Spinal cord (tissue), 9 donors: ENCODE measurements at regions not wholly inside any gene's neighbourhood (a gene's known extent, or its start where the extent isn't known, plus 50 kb on each side); places are given as distances from the start of the nearest gene placed in this dataset.
"Not testable (repeated sequence)": the region's sequence is repeated elsewhere in the genome, so short reads cannot be mapped to it uniquely, and the experiment has no call there.

Source experiments
- DNase-seq, 6 donors: peaks; one replicate each; pipeline versions ENCODE4 v3.0.0 to v3.0.0-alpha.2; 2013 to 2015; ENCODE audit warnings: low spot score in 6 of 6, low read depth in 4 of 6
- H3K27ac ChIP-seq: one replicate; pipeline ENCODE4 v1.5.1; 2013; ENCODE audit warnings: low read depth, low read length, control low read depth
- H3K27me3 ChIP-seq: one replicate; pipeline ENCODE4 v1.6.1; 2013; ENCODE audit warnings: low read length; ENCODE audit not compliant: control insufficient read depth, insufficient read depth
- H3K36me3 ChIP-seq: one replicate; pipeline ENCODE4 v1.6.1; 2013; ENCODE audit warnings: low read length; ENCODE audit not compliant: control insufficient read depth, insufficient read depth
- H3K4me1 ChIP-seq: one replicate; pipeline ENCODE4 v1.6.1; 2013; ENCODE audit warnings: low read length; ENCODE audit not compliant: control insufficient read depth, insufficient read depth
- H3K4me3 ChIP-seq: one replicate; pipeline ENCODE4 v1.5.1; 2013; ENCODE audit warnings: low read depth, low read length, control low read depth
- H3K9me3 ChIP-seq: one replicate; pipeline ENCODE4 v1.6.1; 2013; ENCODE audit warnings: low read length; ENCODE audit not compliant: control insufficient read depth, insufficient read depth
- WGBS: methylation state at CpG from one replicate; pipeline ENCODE4 v1.1.5; 2013; ENCODE audit warnings: missing lambda C conversion rate; ENCODE audit not compliant: insufficient coverage; 5-methylcytosine and 5-hydroxymethylcytosine counted together
- donor health status: healthy.

- not testable (repeated sequence) for H3K9me3 ChIP-seq, H3K36me3 ChIP-seq, H3K4me1 ChIP-seq, H3K27ac ChIP-seq, H3K27me3 ChIP-seq, DNase-seq, H3K4me3 ChIP-seq
- 86% methylated on average over 15 of the region's 19 CpGs for WGBS
These were observed 406.0 kb downstream of the TFAP2B start for GRCh38 chr6:51224580-51225240.

DNA sequence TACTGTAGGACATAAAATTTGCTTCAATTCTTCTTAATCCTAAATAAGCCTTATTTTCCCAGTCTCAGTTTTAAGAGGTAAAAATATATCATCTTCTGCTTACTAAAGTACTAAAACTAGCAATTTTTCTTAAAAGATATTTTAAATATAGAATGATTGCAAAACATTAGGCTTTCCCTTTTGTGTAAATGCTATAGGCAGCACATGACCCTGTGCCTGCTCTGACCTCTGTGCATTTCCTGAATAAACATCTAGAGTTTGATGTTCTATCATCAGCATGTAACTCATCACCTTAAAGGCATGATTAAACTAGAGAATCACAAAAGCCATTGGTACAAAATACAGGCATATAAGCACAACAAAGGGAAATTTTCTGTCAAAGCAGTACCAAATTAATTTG lies 422.7 kb downstream of the TFAP2B start:
- no peaks in the 10 kb centered on the region for H3K9me3 ChIP-seq

GRCh38 chr6:51249798-51250197 lies 431.1 kb downstream of the TFAP2B start:
- no peaks in the 10 kb centered on the region for H3K27me3 ChIP-seq
- no peak for DNase-seq
- H3K4me3 ChIP-seq: no peak overlapping the region
- no peaks in the 10 kb centered on the region for H3K9me3 ChIP-seq
- no peak overlapping the region for H3K27ac ChIP-seq
- H3K4me1 ChIP-seq: no peaks in the 10 kb centered on the region
- no peaks in the 10 kb centered on the region for H3K36me3 ChIP-seq

More for the DNA sequence above, 422.7 kb downstream of the TFAP2B start:
- Histone ChIP-seq H3K4me3 (no peak overlapping the region), H3K4me1 (no peaks in the 10 kb centered on the region), H3K36me3 (no peaks in the 10 kb centered on the region), H3K27ac (no peak overlapping the region), H3K27me3 (no peaks in the 10 kb centered on the region)
- DNase-seq: no peak

- Histone ChIP-seq H3K4me1 (no peaks in the 10 kb centered on the region), H3K4me3 (no peak overlapping the region), H3K36me3 (no peaks in the 10 kb centered on the region), H3K9me3 (no peaks in the 10 kb centered on the region), H3K27me3 (no peaks in the 10 kb centered on the region), H3K27ac (no peak overlapping the region)
- DNase-seq: no peak
- 85% methylated on average over 4 of the region's 4 CpGs for WGBS
These were observed 431.6 kb downstream of the TFAP2B start for GRCh38 chr6:51250317-51250716.

GRCh38 chr6:51257938-51258337 lies 439.3 kb downstream of the TFAP2B start:
- H3K27me3 ChIP-seq: no peaks in the 10 kb centered on the region
- no peak for DNase-seq
- peaks cover 2% of the 10 kb centered on the region for H3K9me3 ChIP-seq
- no peak overlapping the region for H3K4me3 ChIP-seq
- H3K4me1 ChIP-seq: no peaks in the 10 kb centered on the region
- no CpG with 5 or more reads among the region's 2 CpGs for WGBS
- H3K36me3 ChIP-seq: no peaks in the 10 kb centered on the region
- H3K27ac ChIP-seq: no peak overlapping the region

DNA sequence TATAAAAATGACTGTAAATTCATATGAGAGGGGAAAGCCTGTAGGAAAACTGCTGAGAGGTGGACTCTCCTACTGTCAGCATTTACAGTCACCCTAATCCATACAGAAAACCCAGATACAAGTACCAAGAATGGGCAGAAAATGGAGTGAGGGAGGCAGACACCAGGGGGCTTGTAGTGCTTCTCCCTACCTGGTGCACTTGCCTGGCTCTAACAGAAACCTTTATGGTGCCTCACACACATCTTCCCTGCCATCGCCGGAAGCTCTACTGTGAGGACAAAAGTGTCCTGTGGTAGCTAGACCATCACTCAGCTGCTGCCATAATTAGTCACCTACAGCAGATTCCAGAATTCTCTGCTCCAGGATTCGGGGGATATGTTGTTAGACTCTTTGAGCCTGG lies 441.3 kb downstream of the TFAP2B start:
- Histone ChIP-seq H3K27ac (no peak overlapping the region), H3K27me3 (no peaks in the 10 kb centered on the region), H3K36me3 (no peaks in the 10 kb centered on the region), H3K9me3 (peaks cover 2% of the 10 kb centered on the region), H3K4me3 (no peak overlapping the region), H3K4me1 (no peaks in the 10 kb centered on the region)
- no CpG with 5 or more reads among the region's 3 CpGs for WGBS
- DNase-seq: no peak

- Histone ChIP-seq H3K9me3 (peaks cover 2% of the 10 kb centered on the region), H3K4me3 (no peak overlapping the region), H3K27ac (no peak overlapping the region), H3K36me3 (no peaks in the 10 kb centered on the region), H3K4me1 (no peaks in the 10 kb centered on the region), H3K27me3 (no peaks in the 10 kb centered on the region)
- 43% methylated on average over 2 of the region's 5 CpGs for WGBS
- peak in 3 of 6 donors; percentile 13 to 73 (median 42) for DNase-seq
These were observed 443.0 kb downstream of the TFAP2B start for GRCh38 chr6:51261691-51262090.

GRCh38 chr6:51265426-51265825 lies 446.8 kb downstream of the TFAP2B start:
- WGBS: 96% methylated on average over 4 of the region's 4 CpGs
- H3K9me3 ChIP-seq: no peaks in the 10 kb centered on the region
- H3K36me3 ChIP-seq: no peaks in the 10 kb centered on the region
- H3K4me3 ChIP-seq: no peak overlapping the region
- no peaks in the 10 kb centered on the region for H3K27me3 ChIP-seq
- H3K4me1 ChIP-seq: no peaks in the 10 kb centered on the region
- no peak overlapping the region for H3K27ac ChIP-seq
- no peak for DNase-seq

DNA sequence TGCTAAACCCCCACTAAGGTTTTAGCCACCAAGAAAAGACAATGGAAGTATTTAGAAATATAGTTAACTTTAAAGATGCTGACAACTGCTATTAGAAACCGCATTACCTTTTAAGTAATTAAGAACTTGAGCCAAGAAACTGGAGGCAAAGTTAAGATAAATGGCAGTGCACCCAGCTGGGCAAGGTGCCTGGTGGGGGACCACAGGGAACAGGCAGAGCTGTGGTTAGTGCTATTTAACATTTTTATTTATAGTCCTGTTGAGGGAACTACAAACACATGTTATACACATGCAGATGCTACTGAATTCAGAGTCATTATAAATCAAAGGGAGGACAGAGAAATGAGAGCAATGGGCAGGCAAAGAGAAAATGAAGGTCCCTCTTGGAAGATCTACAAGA lies 447.9 kb downstream of the TFAP2B start:
- no peaks in the 10 kb centered on the region for H3K36me3 ChIP-seq
- WGBS: no CpG with 5 or more reads among the region's 1 CpG
- peak in 3 of 6 donors; percentile 6 to 48 (median 42) for DNase-seq
- no peak overlapping the region for H3K27ac ChIP-seq
- no peaks in the 10 kb centered on the region for H3K27me3 ChIP-seq
- H3K9me3 ChIP-seq: no peaks in the 10 kb centered on the region
- no peaks in the 10 kb centered on the region for H3K4me1 ChIP-seq
- no peak overlapping the region for H3K4me3 ChIP-seq

DNA sequence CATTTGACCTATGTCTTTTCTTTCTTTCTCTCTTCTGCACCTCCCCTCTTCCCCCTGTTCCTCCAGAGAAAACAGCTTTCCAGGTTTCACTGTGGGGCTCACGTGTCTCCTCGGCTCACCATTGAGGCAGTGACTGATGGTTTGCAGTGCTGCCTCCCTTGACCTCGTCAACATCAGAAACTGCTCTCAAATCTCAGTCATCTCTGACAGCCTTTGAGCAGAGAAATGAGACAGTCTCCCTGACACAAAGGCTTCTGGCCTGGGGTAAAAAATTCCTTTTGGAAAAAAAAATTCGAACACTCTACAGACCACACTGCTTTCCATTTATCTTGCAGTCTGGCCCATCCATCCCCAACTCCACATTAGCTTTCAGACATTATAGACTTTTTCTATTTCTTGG lies 450.0 kb downstream of the TFAP2B start:
- 82% methylated on average over 4 of the region's 4 CpGs for WGBS
- H3K9me3 ChIP-seq: no peaks in the 10 kb centered on the region
- no peak overlapping the region for H3K4me3 ChIP-seq
- no peaks in the 10 kb centered on the region for H3K27me3 ChIP-seq
- H3K36me3 ChIP-seq: no peaks in the 10 kb centered on the region
- DNase-seq: peak in 1 of 6 donors; percentile 21
- H3K4me1 ChIP-seq: no peaks in the 10 kb centered on the region
- no peak overlapping the region for H3K27ac ChIP-seq
